ENCODE measurements at regions not wholly inside any gene's neighbourhood (a gene's known extent, or its start where the extent isn't known, plus 50 kb on each side); places are given as distances from the start of the nearest gene placed in this dataset.
A peak's percentile ranks its signal among the peaks of the same experiment; 100 is the strongest.

DNA sequence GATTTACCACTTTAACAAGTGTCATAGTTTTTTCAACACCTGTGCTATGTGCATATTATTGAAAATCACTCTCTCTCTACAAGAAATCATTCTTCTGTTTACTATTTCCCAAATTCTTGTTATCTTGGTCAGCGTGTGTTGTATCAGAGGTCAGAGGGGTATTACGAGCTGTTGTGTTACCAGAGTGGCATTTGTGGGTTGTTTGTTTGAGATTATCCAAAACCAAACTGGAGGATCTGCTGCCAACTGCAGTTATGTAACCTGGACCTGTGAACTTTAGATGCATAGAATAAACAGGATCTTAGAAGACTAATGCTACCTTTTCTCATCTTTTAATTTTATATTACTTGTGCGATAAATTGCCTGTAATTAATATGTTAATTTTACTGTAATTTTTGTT, 1751.4 kb upstream of the SPRY2 start:
- Histone ChIP-seq H2AFZ (ENCODE audit: low read length) (no peak overlapping the region), H3K4me2 (ENCODE audit: low read length) (no peak overlapping the region), H3K4me3 (ENCODE audit: low read length) (no peak overlapping the region), H4K20me1 (ENCODE audit: low read length) (no peaks in the 10 kb centered on the region), H3K79me2 (ENCODE audit: low read length) (no peaks in the 10 kb centered on the region), H3K9ac (ENCODE audit: low read length) (no peak overlapping the region), H3K9me3 (ENCODE audit: low read length) (no peaks in the 10 kb centered on the region), H3K27ac (ENCODE audit: low read length) (no peak overlapping the region), H3F3A (ENCODE audit: low read length, unreplicated experiment) (no peaks in the 10 kb centered on the region), H3K27me3 (ENCODE audit: low read length) (no peaks in the 10 kb centered on the region), H3K4me1 (ENCODE audit: insufficient read depth, low read length) (no peaks in the 10 kb centered on the region; the same call in 1 of the 2 replicates), H3K36me3 (ENCODE audit: low read depth, low read length) (no peaks in the 10 kb centered on the region), H3K9me2 (replicated peaks; ENCODE audit: low read length) (no peaks in the 10 kb centered on the region)
- CTCF ChIA-PET: no interaction called here
- intact Hi-C loops (cut with micrococcal nuclease): no loop called here
- ATAC-seq (no peak), DNase-seq (peak; percentile 6)
- no peak for TF ChIP-seq EZH2 (IDR thresholded peaks at IDR 0.05; ENCODE audit: low read length, unreplicated experiment)
- no peak for TF ChIP-seq EZH2phosphoT487 (IDR thresholded peaks at IDR 0.05; ENCODE audit: borderline replicate concordance, low read length)
- TF ChIP-seq, protein P1, sequence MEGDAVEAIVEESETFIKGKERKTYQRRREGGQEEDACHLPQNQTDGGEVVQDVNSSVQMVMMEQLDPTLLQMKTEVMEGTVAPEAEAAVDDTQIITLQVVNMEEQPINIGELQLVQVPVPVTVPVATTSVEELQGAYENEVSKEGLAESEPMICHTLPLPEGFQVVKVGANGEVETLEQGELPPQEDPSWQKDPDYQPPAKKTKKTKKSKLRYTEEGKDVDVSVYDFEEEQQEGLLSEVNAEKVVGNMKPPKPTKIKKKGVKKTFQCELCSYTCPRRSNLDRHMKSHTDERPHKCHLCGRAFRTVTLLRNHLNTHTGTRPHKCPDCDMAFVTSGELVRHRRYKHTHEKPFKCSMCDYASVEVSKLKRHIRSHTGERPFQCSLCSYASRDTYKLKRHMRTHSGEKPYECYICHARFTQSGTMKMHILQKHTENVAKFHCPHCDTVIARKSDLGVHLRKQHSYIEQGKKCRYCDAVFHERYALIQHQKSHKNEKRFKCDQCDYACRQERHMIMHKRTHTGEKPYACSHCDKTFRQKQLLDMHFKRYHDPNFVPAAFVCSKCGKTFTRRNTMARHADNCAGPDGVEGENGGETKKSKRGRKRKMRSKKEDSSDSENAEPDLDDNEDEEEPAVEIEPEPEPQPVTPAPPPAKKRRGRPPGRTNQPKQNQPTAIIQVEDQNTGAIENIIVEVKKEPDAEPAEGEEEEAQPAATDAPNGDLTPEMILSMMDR (conservative IDR thresholded peaks at IDR 0.05; ENCODE audit: low read depth, low read length): no peak
- no TSS peak for BruUV-seq (replicated peaks)
- POLR2A ChIA-PET (ENCODE audit: unreplicated experiment): no interaction called here

DNA sequence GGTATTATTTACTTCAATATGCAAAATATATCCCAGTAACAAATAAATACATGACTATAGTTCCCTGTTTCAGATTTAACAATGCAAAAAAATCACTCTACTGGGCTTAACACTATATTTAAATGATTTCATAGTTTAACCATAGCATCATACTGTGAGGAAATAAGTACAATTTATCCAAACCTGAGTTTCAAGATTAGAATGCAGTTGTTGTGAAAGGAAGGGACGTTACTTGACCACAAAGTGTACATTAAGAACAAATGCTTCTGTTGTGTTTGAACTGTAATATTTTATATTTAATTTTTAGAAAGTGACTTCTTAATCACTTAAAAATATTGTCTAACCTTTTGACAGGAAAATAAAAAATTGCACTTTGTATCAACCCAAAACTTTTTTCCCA, 1747.9 kb upstream of the SPRY2 start:
- no peak for ATAC-seq
- Histone ChIP-seq H4K20me1 (ENCODE audit: low read length) (no peaks in the 10 kb centered on the region), H3K79me2 (ENCODE audit: low read length) (no peaks in the 10 kb centered on the region), H3F3A (ENCODE audit: low read length, unreplicated experiment) (no peaks in the 10 kb centered on the region), H2AFZ (ENCODE audit: low read length) (no peak overlapping the region), H3K9me2 (replicated peaks; ENCODE audit: low read length) (no peaks in the 10 kb centered on the region), H3K4me1 (ENCODE audit: insufficient read depth, low read length) (no peaks in the 10 kb centered on the region; the same call in 1 of the 2 replicates), H3K36me3 (ENCODE audit: low read depth, low read length) (no peaks in the 10 kb centered on the region), H3K27me3 (ENCODE audit: low read length) (no peaks in the 10 kb centered on the region), H3K9me3 (ENCODE audit: low read length) (no peaks in the 10 kb centered on the region), H3K27ac (ENCODE audit: low read length) (no peak overlapping the region), H3K4me3 (ENCODE audit: low read length) (no peak overlapping the region), H3K4me2 (ENCODE audit: low read length) (no peak overlapping the region), H3K9ac (ENCODE audit: low read length) (no peak overlapping the region)
- POLR2A ChIA-PET (ENCODE audit: unreplicated experiment): no interaction called here
- BruUV-seq (replicated peaks): no TSS peak
- TF ChIP-seq EZH2phosphoT487 (IDR thresholded peaks at IDR 0.05; ENCODE audit: borderline replicate concordance, low read length): no peak
- TF ChIP-seq EZH2 (IDR thresholded peaks at IDR 0.05; ENCODE audit: low read length, unreplicated experiment): no peak
- TF ChIP-seq, protein P1 (conservative IDR thresholded peaks at IDR 0.05; ENCODE audit: low read depth, low read length): no peak
- intact Hi-C loops (cut with micrococcal nuclease): no loop called here
- no peak for DNase-seq
- CTCF ChIA-PET: no interaction called here

DNA sequence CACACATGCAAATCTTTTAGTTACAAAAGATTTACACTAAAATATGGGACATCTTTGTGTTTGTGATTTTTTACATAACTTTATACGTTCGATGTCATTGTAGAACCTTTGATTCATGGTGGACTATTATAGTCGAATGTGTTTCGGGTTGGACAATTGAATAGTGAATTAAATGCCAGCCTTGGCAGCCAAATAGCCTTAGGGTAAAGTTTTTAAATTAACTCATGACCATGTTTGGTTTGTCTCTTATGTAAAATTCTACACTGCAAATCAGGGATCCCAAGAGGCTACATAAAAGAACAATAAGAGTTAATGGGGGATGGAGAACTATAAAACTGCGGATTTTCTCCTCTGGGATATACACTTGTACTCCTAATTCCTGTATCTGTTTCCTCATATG, 1735.6 kb upstream of the SPRY2 start:
- H3K4me3 ChIP-seq (ENCODE audit: low read length): no peak overlapping the region
- TF ChIP-seq, protein P1 (conservative IDR thresholded peaks at IDR 0.05; ENCODE audit: low read depth, low read length): no peak
- TF ChIP-seq EZH2 (IDR thresholded peaks at IDR 0.05; ENCODE audit: low read length, unreplicated experiment) (no peak), EZH2phosphoT487 (IDR thresholded peaks at IDR 0.05; ENCODE audit: borderline replicate concordance, low read length) (no peak)
- no peaks in the 10 kb centered on the region for H4K20me1 ChIP-seq (ENCODE audit: low read length)
- no peaks in the 10 kb centered on the region for H3K4me1 ChIP-seq (ENCODE audit: insufficient read depth, low read length)
- no peaks in the 10 kb centered on the region for H3K9me2 ChIP-seq (replicated peaks; ENCODE audit: low read length)
- no peak overlapping the region for H3K9ac ChIP-seq (ENCODE audit: low read length)
- H3F3A ChIP-seq (ENCODE audit: low read length, unreplicated experiment): no peaks in the 10 kb centered on the region
- intact Hi-C loops (cut with micrococcal nuclease): no loop called here
- no peak overlapping the region for H3K27ac ChIP-seq (ENCODE audit: low read length)
- POLR2A ChIA-PET (ENCODE audit: unreplicated experiment): no interaction called here
- BruUV-seq (replicated peaks): no TSS peak
- no peak for DNase-seq
- H3K9me3 ChIP-seq (ENCODE audit: low read length): no peaks in the 10 kb centered on the region
- no peaks in the 10 kb centered on the region for H3K36me3 ChIP-seq (ENCODE audit: low read depth, low read length)
- no peak for ATAC-seq
- no peak overlapping the region for H2AFZ ChIP-seq (ENCODE audit: low read length)
- no peak overlapping the region for H3K4me2 ChIP-seq (ENCODE audit: low read length)
- CTCF ChIA-PET: no interaction called here
- H3K79me2 ChIP-seq (ENCODE audit: low read length): no peaks in the 10 kb centered on the region
- no peaks in the 10 kb centered on the region for H3K27me3 ChIP-seq (ENCODE audit: low read length)
